ENCODE measurements at regions not wholly inside any gene's neighbourhood (a gene's known extent, or its start where the extent isn't known, plus 50 kb on each side); places are given as distances from the start of the nearest gene placed in this dataset.

GRCh38 chr2:140091926-140092325 is 1311.7 kb upstream of the NXPH2 start:
- TF ChIP-seq, protein P1, sequence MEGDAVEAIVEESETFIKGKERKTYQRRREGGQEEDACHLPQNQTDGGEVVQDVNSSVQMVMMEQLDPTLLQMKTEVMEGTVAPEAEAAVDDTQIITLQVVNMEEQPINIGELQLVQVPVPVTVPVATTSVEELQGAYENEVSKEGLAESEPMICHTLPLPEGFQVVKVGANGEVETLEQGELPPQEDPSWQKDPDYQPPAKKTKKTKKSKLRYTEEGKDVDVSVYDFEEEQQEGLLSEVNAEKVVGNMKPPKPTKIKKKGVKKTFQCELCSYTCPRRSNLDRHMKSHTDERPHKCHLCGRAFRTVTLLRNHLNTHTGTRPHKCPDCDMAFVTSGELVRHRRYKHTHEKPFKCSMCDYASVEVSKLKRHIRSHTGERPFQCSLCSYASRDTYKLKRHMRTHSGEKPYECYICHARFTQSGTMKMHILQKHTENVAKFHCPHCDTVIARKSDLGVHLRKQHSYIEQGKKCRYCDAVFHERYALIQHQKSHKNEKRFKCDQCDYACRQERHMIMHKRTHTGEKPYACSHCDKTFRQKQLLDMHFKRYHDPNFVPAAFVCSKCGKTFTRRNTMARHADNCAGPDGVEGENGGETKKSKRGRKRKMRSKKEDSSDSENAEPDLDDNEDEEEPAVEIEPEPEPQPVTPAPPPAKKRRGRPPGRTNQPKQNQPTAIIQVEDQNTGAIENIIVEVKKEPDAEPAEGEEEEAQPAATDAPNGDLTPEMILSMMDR (IDR thresholded peaks at IDR 0.05): no peak
- TF ChIP-seq EZH2 (IDR thresholded peaks at IDR 0.05; ENCODE audit: borderline replicate concordance, insufficient read depth, low read depth, low read length, poor library complexity, severe bottlenecking): no peak

All from B cell (primary cell).